ENCODE measurements at regions not wholly inside any gene's neighbourhood (a gene's known extent, or its start where the extent isn't known, plus 50 kb on each side); places are given as distances from the start of the nearest gene placed in this dataset.

- DNase-seq = no peak
Measured at GRCh38 chr6:25166955-25167748, 112.0 kb upstream of the CARMIL1 start.

GRCh38 chr6:25167961-25168360 lies 111.2 kb upstream of the CARMIL1 start:
- no peak for DNase-seq

GRCh38 chr6:25168637-25169036 lies 110.5 kb upstream of the CARMIL1 start:
- no peak for DNase-seq

GRCh38 chr6:25169553-25169952 lies 109.6 kb upstream of the CARMIL1 start:
- DNase-seq = no peak

GRCh38 chr6:25169961-25170360 lies 109.2 kb upstream of the CARMIL1 start:
- DNase-seq = no peak

GRCh38 chr6:25170640-25171039 lies 108.5 kb upstream of the CARMIL1 start:
- no peak for DNase-seq

- DNase-seq = no peak
Measured at GRCh38 chr6:25171301-25171700, 107.9 kb upstream of the CARMIL1 start.

- DNase-seq = no peak
Measured at GRCh38 chr6:25172819-25173218, 106.4 kb upstream of the CARMIL1 start.

GRCh38 chr6:25173246-25173645 lies 105.9 kb upstream of the CARMIL1 start:
- no peak for DNase-seq

- no peak for DNase-seq
Measured at GRCh38 chr6:25173951-25174474, 105.2 kb upstream of the CARMIL1 start.

- DNase-seq = no peak
Measured at GRCh38 chr6:25174678-25175077, 104.5 kb upstream of the CARMIL1 start.

- no peak for DNase-seq
Measured at GRCh38 chr6:25175196-25175595, 104.0 kb upstream of the CARMIL1 start.

- DNase-seq = peak in 1 of 2 donors; percentile 23
Measured at GRCh38 chr6:25175681-25176080, 103.5 kb upstream of the CARMIL1 start.

- no peak for DNase-seq
Measured at GRCh38 chr6:25176466-25176865, 102.7 kb upstream of the CARMIL1 start.

- no peak for DNase-seq
Measured at GRCh38 chr6:25177500-25178028, 101.6 kb upstream of the CARMIL1 start.

- DNase-seq = no peak
Measured at GRCh38 chr6:25178336-25179035, 100.7 kb upstream of the CARMIL1 start.

- DNase-seq = no peak
Measured at GRCh38 chr6:25179051-25179778, 100.0 kb upstream of the CARMIL1 start.

- no peak for DNase-seq
Measured at GRCh38 chr6:25180630-25181349, 98.4 kb upstream of the CARMIL1 start.

- DNase-seq = no peak
Measured at GRCh38 chr6:25181350-25181724, 97.8 kb upstream of the CARMIL1 start.

GRCh38 chr6:25181923-25182322 lies 97.3 kb upstream of the CARMIL1 start:
- DNase-seq = no peak

- DNase-seq = no peak
Measured at GRCh38 chr6:25186919-25187318, 92.3 kb upstream of the CARMIL1 start.

GRCh38 chr6:25188232-25188631 lies 90.9 kb upstream of the CARMIL1 start:
- DNase-seq = no peak

Measured in CD4-positive, alpha-beta T cell treated with Interferon alpha-2 for 1 hour (primary cell).